GM12874 (cell line): ENCODE measurements at regions not wholly inside any gene's neighbourhood (a gene's known extent, or its start where the extent isn't known, plus 50 kb on each side); places are given as distances from the start of the nearest gene placed in this dataset.

Experiments used
- TF ChIP-seq, protein P1 (sequence below): IDR thresholded peaks from 2 replicates; pipeline ENCODE4 v1.5.1; 2011; ENCODE audit warnings: low read depth, mild to moderate bottlenecking, control low read depth, low read length, moderate library complexity; ENCODE audit not compliant: insufficient read depth

DNA sequence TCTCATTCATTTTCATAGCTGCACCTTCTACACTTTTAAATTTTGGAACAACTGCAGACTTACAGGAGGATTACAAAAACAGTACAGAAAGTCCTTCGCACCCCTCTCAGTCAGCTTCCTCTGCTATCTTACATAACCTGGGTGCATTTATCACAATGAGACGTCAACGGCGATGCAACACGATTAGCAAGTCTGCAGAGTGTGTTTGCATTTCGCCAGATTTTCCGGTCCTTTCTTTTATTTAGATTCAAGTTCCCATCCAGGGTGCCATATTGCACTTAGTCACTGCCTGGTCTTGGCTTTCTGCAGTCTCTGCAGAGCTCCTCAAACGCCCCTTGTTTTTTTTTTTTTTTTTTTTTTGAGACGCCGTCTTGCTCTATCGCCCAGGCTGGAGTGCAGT lies 85.9 kb downstream of the ASMT start:
- TF ChIP-seq, protein P1, sequence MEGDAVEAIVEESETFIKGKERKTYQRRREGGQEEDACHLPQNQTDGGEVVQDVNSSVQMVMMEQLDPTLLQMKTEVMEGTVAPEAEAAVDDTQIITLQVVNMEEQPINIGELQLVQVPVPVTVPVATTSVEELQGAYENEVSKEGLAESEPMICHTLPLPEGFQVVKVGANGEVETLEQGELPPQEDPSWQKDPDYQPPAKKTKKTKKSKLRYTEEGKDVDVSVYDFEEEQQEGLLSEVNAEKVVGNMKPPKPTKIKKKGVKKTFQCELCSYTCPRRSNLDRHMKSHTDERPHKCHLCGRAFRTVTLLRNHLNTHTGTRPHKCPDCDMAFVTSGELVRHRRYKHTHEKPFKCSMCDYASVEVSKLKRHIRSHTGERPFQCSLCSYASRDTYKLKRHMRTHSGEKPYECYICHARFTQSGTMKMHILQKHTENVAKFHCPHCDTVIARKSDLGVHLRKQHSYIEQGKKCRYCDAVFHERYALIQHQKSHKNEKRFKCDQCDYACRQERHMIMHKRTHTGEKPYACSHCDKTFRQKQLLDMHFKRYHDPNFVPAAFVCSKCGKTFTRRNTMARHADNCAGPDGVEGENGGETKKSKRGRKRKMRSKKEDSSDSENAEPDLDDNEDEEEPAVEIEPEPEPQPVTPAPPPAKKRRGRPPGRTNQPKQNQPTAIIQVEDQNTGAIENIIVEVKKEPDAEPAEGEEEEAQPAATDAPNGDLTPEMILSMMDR: no peak

DNA sequence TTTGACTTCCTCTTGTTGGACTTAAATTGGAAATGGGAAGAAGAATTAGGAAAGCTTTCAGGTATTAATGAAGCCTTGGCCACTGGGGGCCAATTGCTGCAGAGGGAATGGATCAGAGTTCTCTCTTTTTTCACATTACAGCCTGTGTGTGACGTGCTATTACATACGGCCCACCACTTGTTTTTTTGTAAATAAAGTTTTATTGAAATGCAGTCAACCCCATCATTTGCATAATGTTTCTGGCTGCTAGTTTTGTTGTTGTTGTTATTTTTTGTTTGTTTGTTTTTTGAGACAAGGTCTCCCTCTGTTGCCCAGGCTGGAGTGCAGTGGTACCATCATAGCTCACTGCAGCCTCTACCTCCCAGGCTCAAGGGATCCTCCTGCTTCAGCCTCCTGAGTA lies 98.4 kb downstream of the ASMT start:
- TF ChIP-seq, protein P1: no peak

DNA sequence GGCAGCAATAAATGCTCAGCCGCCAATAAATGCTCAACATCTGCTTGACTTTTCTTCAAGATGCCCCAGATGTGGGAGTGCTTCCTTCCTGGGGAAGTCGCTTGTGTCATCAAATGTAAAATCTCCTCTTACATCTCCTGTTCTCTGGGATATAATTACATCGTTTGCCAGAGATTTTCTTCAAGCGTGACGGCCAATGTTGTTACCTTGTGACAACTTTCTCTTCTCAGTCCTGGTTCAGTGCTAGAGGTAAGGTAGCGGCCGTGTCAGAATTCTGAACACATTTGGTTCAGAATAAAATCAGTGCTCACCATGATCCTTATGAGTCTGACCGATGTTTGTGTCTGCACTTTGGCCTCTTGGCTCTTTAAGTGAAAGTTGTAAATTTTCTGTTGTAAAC lies 102.5 kb downstream of the ASMT start:
- TF ChIP-seq, protein P1: no peak

DNA sequence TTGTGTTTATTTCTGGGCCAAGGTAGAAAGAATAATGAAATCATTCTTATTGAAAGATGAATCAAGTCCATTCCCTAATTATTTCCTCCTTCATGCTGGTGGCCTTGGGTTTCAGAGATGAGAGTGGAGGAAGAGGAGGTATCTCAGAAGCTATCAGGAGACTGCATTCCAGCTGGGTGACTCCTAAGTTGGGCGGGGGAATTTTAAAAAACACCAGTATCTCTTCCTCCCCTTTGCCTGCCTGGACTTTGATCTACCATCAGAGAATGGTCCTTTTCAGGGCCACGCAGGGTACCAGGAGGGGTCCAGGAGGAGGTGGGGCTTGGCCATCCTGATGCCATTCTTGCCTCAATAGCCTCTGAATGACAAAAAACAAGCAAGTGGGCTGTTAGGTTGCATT lies 104.4 kb downstream of the ASMT start:
- TF ChIP-seq, protein P1: no peak

DNA sequence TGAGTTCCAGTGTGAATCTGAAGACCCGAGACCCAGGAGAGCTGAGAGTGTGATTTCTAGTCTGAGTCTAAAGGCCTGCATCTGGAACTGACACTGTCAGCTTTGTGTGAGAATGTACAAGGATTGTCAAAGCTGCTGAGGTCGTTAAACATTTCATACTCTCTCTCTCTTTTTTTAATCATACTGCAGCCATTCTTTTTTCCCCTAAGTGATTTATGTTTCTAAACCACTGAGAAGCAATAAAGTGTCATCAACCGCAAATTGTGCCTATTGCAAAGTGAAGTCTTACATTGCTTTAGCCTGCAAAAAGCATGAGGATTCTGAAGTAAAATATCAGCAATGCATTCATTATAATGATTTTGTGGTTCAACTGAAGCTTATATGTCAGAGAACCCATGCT lies 106.0 kb downstream of the ASMT start:
- TF ChIP-seq, protein P1: no peak

DNA sequence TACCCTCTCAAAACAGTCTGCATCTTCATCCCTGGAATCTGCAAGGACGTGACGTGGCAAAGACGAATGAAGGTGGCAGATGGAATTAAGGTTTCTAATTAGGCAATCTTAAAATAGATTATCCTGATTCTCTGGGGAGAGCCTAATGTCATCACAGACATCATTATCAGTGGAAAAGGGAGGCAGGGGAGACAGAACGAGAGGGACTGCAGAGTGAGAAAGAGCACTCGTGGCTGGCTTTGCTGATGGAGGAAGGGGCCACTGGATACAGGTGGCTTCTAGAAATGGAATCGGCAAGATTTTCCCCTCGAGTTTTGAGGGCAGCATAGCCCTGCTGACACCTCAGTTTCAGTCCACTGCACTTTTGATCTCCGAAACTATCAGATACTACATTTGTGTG lies 110.6 kb downstream of the ASMT start:
- TF ChIP-seq, protein P1: no peak

DNA sequence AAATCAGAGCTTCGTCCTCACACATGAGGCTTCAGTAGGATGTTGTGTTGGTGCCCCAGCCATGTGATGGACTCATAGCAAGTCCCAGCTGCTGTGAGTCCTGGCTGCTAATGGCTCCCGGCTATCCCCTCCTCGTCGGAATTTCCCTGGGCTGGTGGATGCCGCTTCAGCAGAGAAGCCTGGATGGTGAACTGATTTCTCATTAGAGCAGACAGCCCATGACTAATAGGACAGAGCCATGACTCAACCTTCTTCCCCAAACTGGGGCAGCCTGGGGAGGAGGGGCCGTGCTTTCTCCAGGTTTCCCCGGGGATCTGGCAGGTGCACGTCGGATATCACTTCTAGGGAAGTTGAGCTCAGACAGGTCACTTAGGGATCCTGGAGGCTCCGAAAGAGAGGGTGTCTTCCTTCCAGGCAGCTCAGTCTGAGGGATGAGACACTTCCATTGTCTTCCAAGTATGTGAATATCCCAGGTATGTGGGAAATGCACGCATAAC lies 112.7 kb downstream of the ASMT start:
- TF ChIP-seq, protein P1: no peak

DNA sequence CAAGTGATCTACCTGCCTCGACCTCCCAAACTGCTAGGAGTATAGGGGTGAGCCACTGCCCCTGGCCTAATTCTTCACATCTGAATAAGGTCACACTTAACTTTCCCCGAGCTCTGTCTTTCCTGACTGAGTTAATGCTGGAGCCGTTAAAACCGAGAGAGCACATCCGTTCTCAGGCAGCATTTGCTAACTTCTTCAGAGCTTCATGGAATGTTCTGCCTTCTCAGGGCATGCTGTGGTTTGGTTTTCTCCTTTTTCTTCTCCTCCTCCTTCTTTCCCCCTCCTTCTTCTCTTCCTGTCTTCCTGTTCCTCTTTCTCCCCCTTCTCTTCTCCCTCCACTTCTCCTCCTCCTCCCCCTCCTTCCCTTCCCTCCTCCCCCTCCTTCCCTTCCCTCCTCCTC lies 119.9 kb downstream of the ASMT start:
- TF ChIP-seq, protein P1: no peak
